Stomach (tissue), 8 donors: ENCODE measurements at regions not wholly inside any gene's neighbourhood (a gene's known extent, or its start where the extent isn't known, plus 50 kb on each side); places are given as distances from the start of the nearest gene placed in this dataset.

ENCODE experiments used
- DNase-seq, 2 donors: peaks; one replicate each; pipeline versions ENCODE4 v3.0.0 to v3.0.0-alpha.2; 2013 to 2019
- H3K27ac ChIP-seq, 5 donors: fragments of 200-600 bp in 4 of 5; sonication (generic) in 4 of 5; one replicate each; pipeline ENCODE4 v1.5.1; 2013 to 2019; ENCODE audit warnings: mild to moderate bottlenecking in 1 of 5, moderate library complexity in 1 of 5
- H3K27me3 ChIP-seq, 3 donors: fragments of 200-600 bp; sonication (generic); one replicate each; pipeline ENCODE4 v1.5.1; 2017 to 2019; ENCODE audit warnings: mixed run types in 1 of 3
- H3K36me3 ChIP-seq, 4 donors: fragments of 200-600 bp; sonication (generic); 1 replicate in 3 of 4; 2 replicates in 1 of 4; pipeline ENCODE4 v1.5.1; 2016 to 2019
- H3K4me1 ChIP-seq, 4 donors: fragments of 200-600 bp; sonication (generic); one replicate each; pipeline ENCODE4 v1.5.1; 2016 to 2019
- H3K4me3 ChIP-seq, 4 donors: fragments of 200-600 bp; sonication (generic) in 3 of 4; one replicate each; pipeline ENCODE4 v1.5.1; 2016 to 2019; ENCODE audit warnings: mild to moderate bottlenecking in 1 of 4
- H3K9me3 ChIP-seq, 4 donors: fragments of 200-600 bp; sonication (generic); one replicate each; pipeline ENCODE4 v1.5.1; 2016 to 2019
- EP300 ChIP-seq: sonication (generic); formaldehyde crosslinking; IDR thresholded peaks from one replicate; pipeline ENCODE4 v1.6.1; 2017; ENCODE audit warnings: antibody characterized with exemption
- POLR2A ChIP-seq, 4 donors: fragments of 450-650 bp; IDR thresholded peaks; one replicate each; pipeline ENCODE4 v1.6.1; 2016; ENCODE audit warnings: antibody characterized with exemption in 4 of 4, control low read depth in 2 of 4, mild to moderate bottlenecking in 1 of 4, moderate library complexity in 1 of 4
- POLR2AphosphoS5 ChIP-seq, 3 donors: sonication (generic); formaldehyde crosslinking; IDR thresholded peaks; one replicate each; pipeline ENCODE4 v1.6.1; 2016; ENCODE audit warnings: antibody characterized with exemption in 3 of 3
- WGBS, 5 donors: extraction: QIAGEN DNeasy Blood & Tissue Kit in 3 of 5; methylation state at CpG; one replicate each; pipeline versions ENCODE4 v1.1.5 to v1.1.7; 2013 to 2018; 5-methylcytosine and 5-hydroxymethylcytosine counted together
- intact Hi-C: fragments of 100-400 bp; cut with DNase I; formaldehyde crosslinking; loops from one replicate; pipeline ENCODE4 v1.15.1; 2023; ENCODE audit warnings: low total_unique reads
- TF ChIP-seq, protein P1 (sequence below), 7 experiments: fragments of 450-650 bp in 4 of 7; fragments of 200-600 bp in 3 of 7; sonication (generic) in 3 of 7; IDR thresholded peaks; one replicate each; pipeline ENCODE4 v1.5.1; 2016 to 2019; ENCODE audit warnings: antibody characterized with exemption in 7 of 7, control low read depth in 2 of 7, mild to moderate bottlenecking in 1 of 7
- donor health status: healthy with polysubstance abuse.
- donor health status: Bipolar disorder and iron deficiency.
- donor health status: healthy.

- Histone ChIP-seq H3K27ac (no peak overlapping the region), H3K4me3 (no peak overlapping the region), H3K4me1 (no peaks in the 10 kb centered on the region), H3K27me3 (no peaks in the 10 kb centered on the region), H3K36me3 (no peaks in the 10 kb centered on the region), H3K9me3 (no peaks in the 10 kb centered on the region)
- DNase-seq, result peak in 1 of 2 donors; percentile 15
- TF ChIP-seq POLR2A (IDR thresholded peaks at IDR 0.05), result no peak
- no peak for TF ChIP-seq POLR2AphosphoS5 (IDR thresholded peaks at IDR 0.05)
- TF ChIP-seq, protein P1, sequence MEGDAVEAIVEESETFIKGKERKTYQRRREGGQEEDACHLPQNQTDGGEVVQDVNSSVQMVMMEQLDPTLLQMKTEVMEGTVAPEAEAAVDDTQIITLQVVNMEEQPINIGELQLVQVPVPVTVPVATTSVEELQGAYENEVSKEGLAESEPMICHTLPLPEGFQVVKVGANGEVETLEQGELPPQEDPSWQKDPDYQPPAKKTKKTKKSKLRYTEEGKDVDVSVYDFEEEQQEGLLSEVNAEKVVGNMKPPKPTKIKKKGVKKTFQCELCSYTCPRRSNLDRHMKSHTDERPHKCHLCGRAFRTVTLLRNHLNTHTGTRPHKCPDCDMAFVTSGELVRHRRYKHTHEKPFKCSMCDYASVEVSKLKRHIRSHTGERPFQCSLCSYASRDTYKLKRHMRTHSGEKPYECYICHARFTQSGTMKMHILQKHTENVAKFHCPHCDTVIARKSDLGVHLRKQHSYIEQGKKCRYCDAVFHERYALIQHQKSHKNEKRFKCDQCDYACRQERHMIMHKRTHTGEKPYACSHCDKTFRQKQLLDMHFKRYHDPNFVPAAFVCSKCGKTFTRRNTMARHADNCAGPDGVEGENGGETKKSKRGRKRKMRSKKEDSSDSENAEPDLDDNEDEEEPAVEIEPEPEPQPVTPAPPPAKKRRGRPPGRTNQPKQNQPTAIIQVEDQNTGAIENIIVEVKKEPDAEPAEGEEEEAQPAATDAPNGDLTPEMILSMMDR (IDR thresholded peaks at IDR 0.05), result no peak
- TF ChIP-seq EP300, result no peak
- intact Hi-C loops, result no loop called here
These were observed 242.0 kb upstream of the TBX18 start for GRCh38 chr6:85006362-85006761.

- no peaks in the 10 kb centered on the region for H3K9me3 ChIP-seq
- no peak overlapping the region for H3K27ac ChIP-seq
- DNase-seq, result no peak
- WGBS, 5 donors, result 63 to 71% (median 68%) methylated on average over 3 of the region's 3 CpGs
- H3K4me3 ChIP-seq, result no peak overlapping the region
- no peaks in the 10 kb centered on the region for H3K27me3 ChIP-seq
- no peaks in the 10 kb centered on the region for H3K36me3 ChIP-seq
- no peaks in the 10 kb centered on the region for H3K4me1 ChIP-seq
- TF ChIP-seq POLR2AphosphoS5 (IDR thresholded peaks at IDR 0.05) (no peak), EP300 (no peak), POLR2A (IDR thresholded peaks at IDR 0.05) (no peak)
- TF ChIP-seq, protein P1 (IDR thresholded peaks at IDR 0.05), result no peak
- intact Hi-C loops, result no loop called here
These were observed 241.1 kb upstream of the TBX18 start for GRCh38 chr6:85005494-85005893.

DNA sequence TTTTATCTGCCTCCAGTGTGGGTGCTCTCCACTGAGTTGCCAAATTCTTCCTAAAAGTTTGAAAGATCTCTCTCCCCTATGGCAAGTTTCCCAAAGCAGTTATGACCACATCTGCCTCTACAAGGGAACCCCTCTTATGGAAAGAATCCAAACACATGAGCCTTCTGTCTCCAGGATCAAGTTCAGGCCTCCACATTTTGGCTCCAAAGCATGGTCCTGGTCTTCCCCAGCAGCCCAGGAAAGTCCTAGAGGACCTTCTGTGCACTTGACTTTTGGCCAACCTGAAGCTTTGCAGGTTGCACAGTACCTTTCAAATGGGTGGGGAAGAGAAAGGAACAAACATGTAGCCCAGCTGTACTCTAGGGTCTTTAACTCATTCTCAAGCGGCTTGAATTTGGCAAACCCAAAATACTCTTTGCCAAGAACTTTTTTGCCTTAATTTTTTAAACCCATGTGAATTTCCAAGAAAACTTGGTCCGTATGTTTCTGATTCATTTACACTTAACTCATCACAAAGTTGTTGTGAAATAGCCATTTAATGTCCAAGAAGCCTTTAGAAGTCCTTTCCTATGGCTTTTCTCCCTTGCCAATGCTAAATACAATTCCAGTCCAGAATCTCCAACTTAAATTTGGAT is 240.1 kb upstream of the TBX18 start:
- DNase-seq, result peak in 1 of 2 donors; percentile 67
- Histone ChIP-seq H3K4me3 (no peak overlapping the region), H3K9me3 (no peaks in the 10 kb centered on the region), H3K27me3 (no peaks in the 10 kb centered on the region), H3K36me3 (no peaks in the 10 kb centered on the region), H3K4me1 (no peaks in the 10 kb centered on the region), H3K27ac (no peak overlapping the region)
- 63 to 79% (median 69%) methylated on average over 2 of the region's 2 CpGs for WGBS, 5 donors
- TF ChIP-seq, protein P1 (IDR thresholded peaks at IDR 0.05), result no peak
- TF ChIP-seq POLR2A (IDR thresholded peaks at IDR 0.05) (no peak), EP300 (no peak), POLR2AphosphoS5 (IDR thresholded peaks at IDR 0.05) (no peak)
- intact Hi-C loops, result no loop called here

DNA sequence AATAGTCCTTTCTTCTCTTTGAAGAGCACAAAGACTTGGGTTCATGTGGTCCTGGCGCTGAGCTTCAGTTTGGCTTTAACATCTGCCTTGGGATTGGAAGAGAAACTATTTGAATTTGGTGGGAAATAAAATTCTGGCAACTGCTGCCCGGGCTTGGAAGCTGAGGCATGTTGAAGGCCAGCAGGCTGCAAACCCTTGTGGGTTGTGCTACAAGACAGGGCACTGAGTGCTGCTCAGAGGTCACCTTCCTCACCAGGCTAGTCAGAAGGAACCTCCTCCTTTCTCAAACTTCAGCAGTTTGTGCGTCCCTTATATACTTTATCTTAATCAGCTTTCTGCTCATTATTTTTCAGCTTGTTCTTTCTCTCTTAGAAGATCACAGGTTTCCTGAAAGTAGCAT is 238.4 kb upstream of the TBX18 start:
- Histone ChIP-seq H3K4me1 (no peaks in the 10 kb centered on the region), H3K27ac (no peak overlapping the region), H3K4me3 (no peak overlapping the region), H3K27me3 (no peaks in the 10 kb centered on the region), H3K36me3 (no peaks in the 10 kb centered on the region), H3K9me3 (no peaks in the 10 kb centered on the region)
- DNase-seq, result no peak
- WGBS, 5 donors, result 61 to 82% (median 69%) methylated on average over 3 of the region's 3 CpGs
- intact Hi-C loops, result no loop called here
- TF ChIP-seq EP300 (no peak), POLR2A (IDR thresholded peaks at IDR 0.05) (no peak), POLR2AphosphoS5 (IDR thresholded peaks at IDR 0.05) (no peak)
- TF ChIP-seq, protein P1 (IDR thresholded peaks at IDR 0.05), result no peak
